GM18508 (cell line): ENCODE measurements at regions not wholly inside any gene's neighbourhood (a gene's known extent, or its start where the extent isn't known, plus 50 kb on each side); places are given as distances from the start of the nearest gene placed in this dataset.
"Not testable (repeated sequence)": the region's sequence is repeated elsewhere in the genome, so short reads cannot be mapped to it uniquely, and the experiment has no call there.

Experiments
- ATAC-seq: cut with Tn5 transposase; IDR thresholded peaks from one replicate; pipeline ENCODE4 v1.9.1; 2021; ENCODE audit warnings: moderate number of reproducible peaks; ENCODE audit not compliant: insufficient read depth, unreplicated experiment

GRCh38 chr11:34797497-34797896 is 118.7 kb downstream of the APIP start:
- not testable (repeated sequence) for ATAC-seq

- no peak for ATAC-seq
Observed at GRCh38 chr11:34795641-34796040, 120.5 kb downstream of the APIP start.

GRCh38 chr11:34794696-34795095 is 121.5 kb downstream of the APIP start:
- ATAC-seq: no peak

- no peak for ATAC-seq
Observed at GRCh38 chr11:34793666-34794065, 122.5 kb downstream of the APIP start.

DNA sequence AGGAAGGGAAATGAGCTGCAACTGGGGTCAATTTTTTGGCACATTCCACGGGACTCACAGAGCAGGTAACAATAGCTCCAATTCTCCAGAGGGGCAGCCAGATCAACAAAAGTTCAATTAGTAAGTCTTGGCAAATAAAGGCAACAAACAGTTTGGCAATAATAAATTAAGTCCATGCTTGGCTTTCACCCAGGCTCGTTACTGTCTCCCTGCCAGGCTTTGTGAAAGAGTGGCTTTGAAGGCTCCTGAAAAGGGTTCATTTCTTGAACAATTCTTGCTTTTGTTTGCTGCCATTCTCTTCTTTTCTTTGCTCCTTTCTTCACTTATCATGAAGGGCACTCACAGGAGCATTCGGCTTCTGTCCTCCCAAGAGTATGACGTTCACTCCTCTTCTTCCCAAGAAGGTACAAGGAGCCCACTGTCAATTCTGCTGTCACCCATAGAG is 123.3 kb downstream of the APIP start:
- ATAC-seq: no peak

GRCh38 chr11:34791780-34792542 is 124.2 kb downstream of the APIP start:
- ATAC-seq: peak; percentile 61

GRCh38 chr11:34790620-34791019 is 125.6 kb downstream of the APIP start:
- ATAC-seq: no peak

DNA sequence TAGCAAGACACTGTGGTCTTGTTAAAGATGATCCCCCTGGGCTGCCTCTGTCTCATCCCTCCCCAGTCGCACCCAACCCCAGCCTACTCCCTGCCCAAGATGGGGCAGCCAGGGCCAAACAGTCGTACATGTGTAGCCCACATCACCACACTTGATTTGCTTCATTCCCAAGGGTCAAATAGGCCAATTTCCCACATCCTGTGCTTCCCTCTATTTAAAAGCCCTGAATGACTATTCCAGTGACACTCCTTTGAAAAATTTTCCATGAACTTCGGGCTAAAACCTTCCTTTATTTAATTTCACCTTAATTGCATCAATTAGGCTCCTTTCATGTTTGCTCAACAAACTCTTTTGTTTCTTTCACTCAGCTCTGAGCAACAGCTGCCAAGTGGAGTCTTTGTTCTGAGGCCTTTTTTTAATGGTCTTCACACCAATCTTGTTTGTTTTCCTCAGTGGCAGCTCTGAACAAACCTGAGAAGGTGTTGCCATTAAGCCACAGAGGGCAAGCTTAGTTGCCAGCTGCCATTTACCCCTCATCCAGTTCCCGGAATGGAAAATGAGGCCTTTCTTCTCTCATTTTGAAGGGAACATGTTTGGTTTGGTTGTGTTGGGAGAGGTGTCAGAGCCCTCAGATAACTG is 126.9 kb downstream of the APIP start:
- ATAC-seq: no peak

- ATAC-seq: no peak
Observed at GRCh38 chr11:34788642-34789041, 127.5 kb downstream of the APIP start.

DNA sequence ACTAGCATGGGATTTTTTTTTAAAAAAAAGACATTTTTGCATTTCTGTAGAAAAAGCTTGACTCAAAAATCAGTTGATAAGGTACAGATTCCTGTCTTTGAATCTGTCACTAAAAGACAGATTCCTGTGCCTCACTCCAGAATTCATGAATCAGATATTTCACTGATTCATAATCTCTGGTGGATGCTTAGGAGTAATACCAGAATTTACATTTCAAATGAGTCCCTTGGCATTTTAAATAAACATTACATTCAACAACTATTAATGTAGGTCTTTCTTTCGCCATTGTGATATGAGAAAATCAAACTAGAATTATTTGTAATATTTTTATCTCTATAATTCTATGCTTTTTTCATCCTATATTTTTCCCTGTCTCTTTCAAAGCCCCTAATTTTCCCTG is 128.3 kb downstream of the APIP start:
- no peak for ATAC-seq

- ATAC-seq: no peak
Observed at GRCh38 chr11:34787348-34787747, 128.8 kb downstream of the APIP start.

GRCh38 chr11:34784318-34784841 is 131.8 kb downstream of the APIP start:
- ATAC-seq: no peak

GRCh38 chr11:34783816-34784317 is 132.3 kb downstream of the APIP start:
- no peak for ATAC-seq

GRCh38 chr11:34781826-34782225 is 134.4 kb downstream of the APIP start:
- ATAC-seq: not testable (repeated sequence)

GRCh38 chr11:34775417-34775888 is 140.7 kb downstream of the APIP start:
- no peak for ATAC-seq

- ATAC-seq: no peak
Observed at GRCh38 chr11:34774604-34775003, 141.6 kb downstream of the APIP start.

- ATAC-seq: no peak
Observed at GRCh38 chr11:34773826-34774225, 142.4 kb downstream of the APIP start.

GRCh38 chr11:34773211-34773610 is 143.0 kb downstream of the APIP start:
- no peak for ATAC-seq

DNA sequence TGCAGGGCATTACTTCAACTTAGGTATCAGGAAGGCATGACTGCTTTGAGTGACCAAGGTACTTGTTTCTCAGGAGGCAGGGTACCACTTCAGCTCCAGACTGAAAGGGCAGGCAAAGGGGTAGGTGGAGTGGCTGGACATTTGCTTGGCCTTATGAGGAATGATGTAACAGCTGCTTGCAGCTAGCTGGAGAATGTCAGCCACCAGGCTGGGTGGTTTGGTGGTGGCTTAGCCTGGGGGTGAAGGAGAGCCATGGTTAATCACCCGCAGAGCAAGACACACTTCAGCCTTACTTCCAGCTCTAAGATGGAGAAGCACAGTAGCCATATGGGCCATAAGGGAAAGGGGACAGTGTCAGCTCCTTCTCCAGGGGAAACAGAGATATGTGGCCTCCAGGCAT is 146.1 kb downstream of the APIP start:
- ATAC-seq: no peak

GRCh38 chr11:34769224-34769623 is 147.0 kb downstream of the APIP start:
- no peak for ATAC-seq

- not testable (repeated sequence) for ATAC-seq
Observed at GRCh38 chr11:34762625-34763024, 141.7 kb downstream of the EHF start.
